Colon (tissue), 2 donors: ENCODE measurements at regions not wholly inside any gene's neighbourhood (a gene's known extent, or its start where the extent isn't known, plus 50 kb on each side); places are given as distances from the start of the nearest gene placed in this dataset.
"Not testable (repeated sequence)": the region's sequence is repeated elsewhere in the genome, so short reads cannot be mapped to it uniquely, and the experiment has no call there.

Experiments
- FAIRE-seq: peaks from 2 replicates; lab custom pipeline; 2012; peaks lifted over from hg19 to GRCh38; lab: Jason Lieb, UNC
- donor health status: control.
- donor health status: control.

- no peak for FAIRE-seq
Measured at GRCh38 chrX:122344816-122345215, 839.3 kb upstream of the GRIA3 start.

GRCh38 chrX:122363112-122363795, 820.8 kb upstream of the GRIA3 start:
- FAIRE-seq, result no peak

GRCh38 chrX:122375533-122375932, 808.5 kb upstream of the GRIA3 start:
- FAIRE-seq, result not testable (repeated sequence)

DNA sequence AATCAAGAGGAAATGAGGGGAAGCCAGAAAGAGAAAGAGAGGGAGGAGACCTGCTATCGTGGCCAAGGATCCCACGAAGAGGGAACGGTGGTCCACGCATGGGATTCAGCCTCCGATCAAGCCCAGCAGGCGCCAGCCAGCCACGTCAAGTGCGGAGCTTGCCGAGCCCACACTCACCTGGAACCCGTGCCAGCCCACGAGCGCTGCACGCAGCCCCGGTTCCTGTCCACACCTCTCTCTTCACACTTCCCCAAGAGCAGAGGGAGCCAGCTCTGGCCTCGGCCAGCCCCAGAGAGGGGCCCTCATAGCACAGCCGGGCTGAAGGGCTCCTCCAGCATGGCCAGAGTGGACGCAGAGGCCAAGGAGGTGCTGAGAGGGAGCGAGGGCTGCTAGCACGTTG, 795.1 kb upstream of the GRIA3 start:
- no peak for FAIRE-seq

DNA sequence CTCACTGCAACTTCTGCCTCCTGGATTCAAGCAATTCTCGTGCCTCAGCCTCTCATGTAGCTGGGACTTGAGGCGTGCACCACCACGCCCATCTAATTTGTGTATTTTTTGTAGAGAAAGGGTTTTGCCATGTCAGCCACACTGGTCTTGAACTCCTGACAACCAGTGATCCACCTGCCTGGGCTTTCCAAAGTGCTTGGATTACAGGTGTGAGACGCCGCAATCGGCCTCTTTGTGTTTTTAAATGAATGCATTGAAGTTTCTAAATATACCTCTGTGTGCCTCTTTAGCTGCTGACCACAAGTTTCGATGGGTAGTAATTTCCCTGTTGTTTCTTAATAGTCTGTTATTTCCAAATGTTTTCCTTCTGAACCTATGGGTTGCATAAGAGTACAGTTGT, 765.3 kb upstream of the GRIA3 start:
- no peak for FAIRE-seq

DNA sequence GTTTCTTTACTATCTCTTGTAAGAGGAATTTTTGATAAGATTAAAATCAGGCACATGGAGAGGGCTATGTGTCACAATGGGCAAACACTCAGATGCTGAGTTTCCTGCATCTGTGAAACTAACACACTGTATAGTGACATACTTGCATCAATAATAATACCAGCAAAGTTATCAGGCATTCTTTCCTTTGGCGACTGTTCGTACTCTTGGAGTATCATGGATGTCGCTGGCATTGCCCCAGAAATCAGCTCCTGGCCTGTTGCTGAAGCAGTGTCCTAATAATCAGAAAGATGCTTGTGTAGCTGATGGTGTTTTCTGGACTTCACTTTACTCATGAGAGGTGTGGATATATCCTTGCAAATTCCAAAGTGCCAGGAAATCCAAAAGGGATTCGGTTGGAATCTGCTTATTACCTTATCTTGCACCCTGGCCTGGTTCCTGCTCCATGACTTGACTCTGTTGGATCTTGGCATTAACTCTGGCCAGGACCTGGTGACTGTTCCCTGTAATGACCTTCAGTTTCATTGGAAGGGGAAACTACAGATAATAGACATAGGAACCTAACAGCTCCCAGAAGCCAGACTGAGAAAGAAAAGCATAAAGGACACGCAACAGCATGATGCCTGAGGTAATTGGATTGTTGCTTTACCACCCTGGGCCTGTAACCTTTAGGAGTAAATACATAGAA, 762.5 kb upstream of the GRIA3 start:
- no peak for FAIRE-seq

DNA sequence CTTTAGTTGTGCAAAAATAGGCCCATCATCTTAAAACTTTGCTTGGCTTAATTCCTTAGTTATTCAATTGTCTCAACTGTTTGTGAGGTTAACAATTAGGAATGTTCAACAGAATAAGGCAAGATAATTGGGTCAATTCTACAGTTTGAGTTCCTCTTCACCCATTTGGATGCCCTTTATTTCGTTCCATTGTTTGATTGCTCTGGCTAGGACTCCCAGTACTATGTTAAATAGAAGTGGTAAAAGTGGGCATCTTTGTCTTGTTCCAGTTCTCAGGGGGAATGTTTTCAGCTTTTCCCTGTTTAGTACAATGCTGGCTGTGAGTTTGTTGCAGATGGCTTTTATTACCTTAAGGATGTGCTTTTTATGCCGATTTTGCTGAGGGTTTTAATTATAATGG, 761.5 kb upstream of the GRIA3 start:
- no peak for FAIRE-seq

DNA sequence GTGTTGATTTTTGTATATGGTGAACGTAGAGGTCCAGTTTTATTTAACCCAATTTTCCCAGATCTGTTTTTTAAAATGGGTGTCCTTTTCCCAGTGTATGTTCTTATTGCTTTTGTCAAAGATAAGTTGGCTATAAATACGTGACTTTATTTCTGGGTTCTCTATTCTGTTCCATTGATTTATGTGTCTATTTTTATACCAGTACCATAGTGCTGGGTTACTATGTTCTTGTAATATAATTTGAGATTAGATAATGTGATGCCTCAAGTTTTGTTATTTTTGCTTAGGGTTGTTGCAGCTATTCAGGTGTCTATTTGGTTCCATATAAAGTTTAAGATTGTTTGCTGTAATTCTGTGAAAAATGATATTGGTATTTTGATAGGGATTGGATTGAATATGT, 749.1 kb upstream of the GRIA3 start:
- FAIRE-seq, result no peak

DNA sequence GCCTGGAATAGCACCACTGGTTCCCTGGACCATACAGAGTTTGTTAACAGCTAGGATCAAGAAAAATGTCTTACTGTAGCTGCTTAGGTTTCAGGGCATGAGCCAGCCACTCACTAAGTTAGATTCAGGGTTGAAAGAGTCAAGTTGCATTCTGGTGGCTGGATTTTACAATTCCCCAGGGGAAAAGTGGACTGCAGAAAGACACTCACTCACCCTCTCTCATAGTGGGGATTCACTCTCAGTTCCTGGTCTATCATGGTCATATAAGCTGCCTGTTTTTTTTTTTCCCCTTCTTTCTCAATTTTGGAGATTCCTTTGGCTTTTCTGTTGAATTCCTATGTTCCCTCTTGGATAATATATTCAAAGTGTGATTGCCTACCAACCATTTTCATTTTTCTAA, 744.2 kb upstream of the GRIA3 start:
- no peak for FAIRE-seq

DNA sequence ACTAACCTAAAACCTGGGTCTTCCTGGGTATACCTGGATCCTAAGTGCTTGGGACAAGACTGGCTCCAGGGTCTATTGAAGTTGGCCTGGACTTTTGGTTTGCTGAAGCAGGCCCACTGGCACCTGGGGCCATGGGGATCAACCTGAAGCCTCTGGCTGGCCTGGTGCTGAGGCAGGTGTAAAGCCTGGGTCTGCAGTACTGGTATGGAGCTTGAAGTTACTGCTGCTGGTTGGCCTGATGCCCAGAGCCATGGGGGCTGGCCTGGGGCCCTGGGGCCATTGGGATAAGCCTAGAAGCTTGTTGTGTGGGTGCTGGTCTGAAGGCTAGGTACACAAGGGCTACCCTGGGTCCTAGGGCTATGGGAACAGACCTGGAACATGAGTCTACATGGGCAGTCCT, 743.2 kb upstream of the GRIA3 start:
- no peak for FAIRE-seq

GRCh38 chrX:122441451-122441850, 742.6 kb upstream of the GRIA3 start:
- no peak for FAIRE-seq

- no peak for FAIRE-seq
Measured at GRCh38 chrX:122445466-122445865, 738.6 kb upstream of the GRIA3 start.

DNA sequence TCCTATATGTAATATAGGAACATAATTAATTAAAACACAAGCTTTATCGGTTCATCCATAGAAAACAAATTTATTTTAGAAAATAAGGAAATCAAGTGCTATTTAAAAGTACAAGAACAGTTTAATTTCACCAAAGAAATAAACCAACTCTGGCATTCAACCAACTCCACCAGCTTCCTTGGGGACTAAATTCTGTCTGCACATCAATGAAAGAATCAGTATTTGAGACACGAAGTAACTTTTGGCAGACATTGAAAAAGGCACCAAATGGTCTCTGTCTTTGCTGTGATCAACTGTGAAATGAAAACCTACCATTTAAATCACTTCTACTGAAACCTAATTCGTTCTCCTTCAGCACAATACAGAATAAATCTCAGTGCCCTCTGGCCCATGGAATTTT, 719.7 kb upstream of the GRIA3 start:
- FAIRE-seq, result peak; percentile 85

GRCh38 chrX:122475306-122475705, 708.8 kb upstream of the GRIA3 start:
- FAIRE-seq, result no peak

- no peak for FAIRE-seq
Measured at GRCh38 chrX:122500556-122500955, 683.5 kb upstream of the GRIA3 start.

DNA sequence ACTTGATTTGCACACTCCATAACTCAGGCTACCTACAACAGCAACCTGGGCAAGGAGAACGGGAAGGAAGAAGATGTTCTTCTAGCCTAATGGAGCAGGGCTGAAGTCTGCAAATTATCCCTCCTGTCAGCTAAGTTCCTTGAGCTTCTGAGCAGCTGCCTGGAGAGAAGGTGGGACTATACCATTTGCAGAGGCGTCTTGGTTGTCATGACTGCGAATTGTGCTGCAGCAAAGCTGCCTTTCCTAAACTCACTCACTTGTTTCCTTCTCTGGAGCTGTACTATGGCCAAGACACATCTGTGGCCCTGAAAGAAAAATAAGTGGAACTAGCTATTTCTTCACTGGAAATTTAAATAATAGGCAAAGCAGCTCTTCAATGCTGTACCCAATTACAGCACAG, 682.4 kb upstream of the GRIA3 start:
- FAIRE-seq, result no peak

- no peak for FAIRE-seq
Measured at GRCh38 chrX:122504026-122504425, 680.1 kb upstream of the GRIA3 start.

DNA sequence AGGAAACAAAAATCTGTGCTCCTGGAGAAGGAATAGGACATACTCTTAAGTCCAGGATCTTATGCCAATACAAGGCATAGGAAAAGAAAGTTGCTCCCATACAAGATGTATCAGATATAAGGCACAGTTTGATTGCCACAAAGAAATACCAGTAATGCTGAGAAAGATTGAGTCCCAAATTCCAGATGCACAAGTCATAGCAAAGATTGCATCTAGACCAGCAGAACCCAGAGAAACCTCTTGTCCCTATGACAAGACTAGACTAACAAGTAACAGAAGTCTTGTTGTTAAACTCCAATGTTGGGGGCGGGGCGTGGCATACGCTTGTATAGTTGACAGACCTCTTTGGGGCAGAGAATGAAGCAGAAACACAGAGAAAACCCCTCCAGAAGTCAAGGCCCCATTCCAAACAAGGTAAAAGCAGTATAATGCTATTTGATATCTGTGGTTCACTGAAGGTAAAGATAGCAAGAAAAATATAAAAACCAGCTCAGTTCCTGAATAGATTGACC, 671.5 kb upstream of the GRIA3 start:
- FAIRE-seq, result no peak

- no peak for FAIRE-seq
Measured at GRCh38 chrX:122517786-122518185, 666.3 kb upstream of the GRIA3 start.

GRCh38 chrX:122545778-122546177, 638.3 kb upstream of the GRIA3 start:
- FAIRE-seq, result no peak

GRCh38 chrX:122546269-122546668, 637.8 kb upstream of the GRIA3 start:
- no peak for FAIRE-seq

DNA sequence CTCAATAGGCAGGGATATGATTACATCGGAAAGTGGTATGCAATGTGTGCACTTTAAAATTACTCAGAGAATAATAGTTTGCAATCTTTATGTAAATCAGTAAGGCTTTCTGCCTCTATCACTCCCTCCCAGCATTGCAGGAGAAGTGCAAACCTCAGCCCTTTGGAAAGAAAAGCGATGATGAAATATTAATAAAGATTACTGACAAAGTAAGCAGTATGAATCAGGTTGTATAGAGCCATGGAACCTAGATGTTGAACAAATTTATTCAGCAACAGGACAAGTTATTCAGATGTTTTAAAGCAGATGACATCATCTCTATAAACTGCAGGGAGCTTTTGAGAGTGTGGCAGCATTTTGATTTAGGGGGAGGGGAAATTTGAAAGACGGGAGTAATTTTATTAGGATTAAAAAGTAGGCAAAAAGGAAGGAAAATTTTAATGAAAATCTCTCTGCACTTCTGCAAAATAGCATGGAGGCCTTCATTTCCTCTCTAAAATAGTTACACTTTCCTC, 631.7 kb upstream of the GRIA3 start:
- FAIRE-seq, result no peak

GRCh38 chrX:122555925-122556324, 628.2 kb upstream of the GRIA3 start:
- FAIRE-seq, result no peak

DNA sequence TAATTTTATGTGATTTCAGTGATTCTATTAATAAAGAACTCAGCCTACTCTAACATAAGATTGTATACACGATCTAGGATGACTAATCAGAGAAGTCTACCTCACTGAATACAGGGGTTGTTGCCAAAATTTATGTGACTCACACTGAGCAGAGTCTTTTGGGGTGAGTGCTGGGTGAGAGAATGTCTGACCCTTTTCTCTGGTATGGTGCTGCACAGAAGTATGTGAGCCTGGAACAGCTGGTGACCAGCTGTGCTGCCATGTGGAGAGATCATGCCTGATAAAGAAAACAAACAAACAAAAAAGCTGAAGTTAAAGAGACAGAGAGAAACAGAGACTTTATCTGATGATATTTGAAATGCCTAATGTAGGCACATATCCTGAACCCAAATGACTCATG, 618.1 kb upstream of the GRIA3 start:
- FAIRE-seq, result no peak
